Limb (tissue), 2 donors: ENCODE measurements at regions not wholly inside any gene's neighbourhood (a gene's known extent, or its start where the extent isn't known, plus 50 kb on each side); places are given as distances from the start of the nearest gene placed in this dataset.

Experiments used
- DNase-seq, 2 donors: peaks; one replicate each; pipeline ENCODE4 v3.0.0-alpha.2; 2016; ENCODE audit errors: extremely low spot score in 2 of 2

GRCh38 chr16:54421220-54421619 lies 134.6 kb upstream of the IRX3 start:
- no peak for DNase-seq

GRCh38 chr16:54418903-54419302 lies 132.3 kb upstream of the IRX3 start:
- no peak for DNase-seq

- DNase-seq = no peak
Measured at GRCh38 chr16:54417384-54417783, 130.8 kb upstream of the IRX3 start.

GRCh38 chr16:54414671-54415070 lies 128.1 kb upstream of the IRX3 start:
- DNase-seq = no peak

- DNase-seq = no peak
Measured at GRCh38 chr16:54412777-54413455, 126.3 kb upstream of the IRX3 start.

- DNase-seq = no peak
Measured at GRCh38 chr16:54412037-54412436, 125.5 kb upstream of the IRX3 start.

- peak; percentile 7 to 48 for DNase-seq
Measured at GRCh38 chr16:54411544-54411943, 125.0 kb upstream of the IRX3 start.

- DNase-seq = no peak
Measured at GRCh38 chr16:54409982-54410381, 123.4 kb upstream of the IRX3 start.

GRCh38 chr16:54407596-54407995 lies 121.0 kb upstream of the IRX3 start:
- peak in 1 of 2 donors; percentile 62 for DNase-seq

GRCh38 chr16:54405478-54405877 lies 118.9 kb upstream of the IRX3 start:
- DNase-seq = peak in 1 of 2 donors; percentile 14

GRCh38 chr16:54403580-54403979 lies 117.0 kb upstream of the IRX3 start:
- no peak for DNase-seq

GRCh38 chr16:54402873-54403272 lies 116.3 kb upstream of the IRX3 start:
- no peak for DNase-seq

- no peak for DNase-seq
Measured at GRCh38 chr16:54402270-54402669, 115.7 kb upstream of the IRX3 start.

GRCh38 chr16:54400261-54400660 lies 113.7 kb upstream of the IRX3 start:
- DNase-seq = no peak

GRCh38 chr16:54398986-54399385 lies 112.4 kb upstream of the IRX3 start:
- DNase-seq = no peak

- DNase-seq = no peak
Measured at GRCh38 chr16:54397838-54398237, 111.3 kb upstream of the IRX3 start.

GRCh38 chr16:54397190-54397835 lies 110.7 kb upstream of the IRX3 start:
- DNase-seq = no peak

- no peak for DNase-seq
Measured at GRCh38 chr16:54389836-54390494, 103.4 kb upstream of the IRX3 start.

- DNase-seq = no peak
Measured at GRCh38 chr16:54385141-54385540, 98.6 kb upstream of the IRX3 start.

- no peak for DNase-seq
Measured at GRCh38 chr16:54381601-54382313, 95.2 kb upstream of the IRX3 start.

GRCh38 chr16:54375071-54375470 lies 88.5 kb upstream of the IRX3 start:
- no peak for DNase-seq
